HUDEP-2 (cell line): ENCODE measurements at regions not wholly inside any gene's neighbourhood (a gene's known extent, or its start where the extent isn't known, plus 50 kb on each side); places are given as distances from the start of the nearest gene placed in this dataset.
A peak's percentile ranks its signal among the peaks of the same experiment; 100 is the strongest.

Experiments used
- DNase-seq, 76 experiments: peaks; one replicate each; lab custom pipeline; 2025; ENCODE audit not compliant: unreplicated experiment in 76 of 76; lab: John Stamatoyannopoulos, UW

GRCh38 chr7:46363688-46364087, 442.6 kb upstream of the IGFBP3 start:
- no peak for DNase-seq

GRCh38 chr7:46360811-46361210, 439.7 kb upstream of the IGFBP3 start:
- peak in 1 of 76 experiments; percentile 2 for DNase-seq

- no peak for DNase-seq
Measured at GRCh38 chr7:46360296-46360695, 439.2 kb upstream of the IGFBP3 start.

GRCh38 chr7:46357851-46358250, 436.8 kb upstream of the IGFBP3 start:
- no peak for DNase-seq

GRCh38 chr7:46357290-46357689, 436.2 kb upstream of the IGFBP3 start:
- DNase-seq, result no peak

GRCh38 chr7:46356371-46356770, 435.3 kb upstream of the IGFBP3 start:
- DNase-seq, result no peak

- DNase-seq, result no peak
Measured at GRCh38 chr7:46355331-46355730, 434.3 kb upstream of the IGFBP3 start.

- DNase-seq, result peak in 3 of 76 experiments; percentile 8 to 18 (median 14)
Measured at GRCh38 chr7:46352004-46352954, 431.2 kb upstream of the IGFBP3 start.

- DNase-seq, result no peak
Measured at GRCh38 chr7:46349490-46349889, 428.4 kb upstream of the IGFBP3 start.

GRCh38 chr7:46344533-46344932, 423.5 kb upstream of the IGFBP3 start:
- DNase-seq, result no peak

- DNase-seq, result no peak
Measured at GRCh38 chr7:46343802-46344201, 422.7 kb upstream of the IGFBP3 start.

GRCh38 chr7:46322937-46323336, 401.9 kb upstream of the IGFBP3 start:
- DNase-seq, result no peak

GRCh38 chr7:46321556-46322205, 400.6 kb upstream of the IGFBP3 start:
- no peak for DNase-seq

- DNase-seq, result no peak
Measured at GRCh38 chr7:46320956-46321355, 399.9 kb upstream of the IGFBP3 start.

GRCh38 chr7:46319841-46320240, 398.8 kb upstream of the IGFBP3 start:
- DNase-seq, result no peak

- no peak for DNase-seq
Measured at GRCh38 chr7:46318276-46318675, 397.2 kb upstream of the IGFBP3 start.

- DNase-seq, result no peak
Measured at GRCh38 chr7:46317256-46317655, 396.2 kb upstream of the IGFBP3 start.

- DNase-seq, result no peak
Measured at GRCh38 chr7:46315891-46316290, 394.8 kb upstream of the IGFBP3 start.

GRCh38 chr7:46301677-46302076, 380.6 kb upstream of the IGFBP3 start:
- no peak for DNase-seq

- no peak for DNase-seq
Measured at GRCh38 chr7:46297515-46297914, 376.4 kb upstream of the IGFBP3 start.

- DNase-seq, result no peak
Measured at GRCh38 chr7:46296526-46296925, 375.5 kb upstream of the IGFBP3 start.

GRCh38 chr7:46294381-46294780, 373.3 kb upstream of the IGFBP3 start:
- DNase-seq, result no peak
